GM20431 (cell line): ENCODE measurements at regions not wholly inside any gene's neighbourhood (a gene's known extent, or its start where the extent isn't known, plus 50 kb on each side); places are given as distances from the start of the nearest gene placed in this dataset.

ENCODE experiments used
- in situ Hi-C: fragments of 300-500 bp; cut with MseI, MboI; formaldehyde crosslinking; loops from one replicate; pipeline ENCODE4 v1.15.0; 2020; ENCODE audit warnings: low sequenced_read_pairs; ENCODE audit not compliant: unreplicated experiment

GRCh38 chrY:7996726-7997125 is 1085.2 kb upstream of the AMELY start:
- in situ Hi-C loops = loop anchor here (25.0 kb wide), 1 partner anchor 91 kb away; no protein-coding TSS in a partner anchor

GRCh38 chrY:7994781-7995180 is 1083.2 kb upstream of the AMELY start:
- in situ Hi-C loops = loop anchor here (25.0 kb wide), 1 partner anchor 93 kb away; no protein-coding TSS in a partner anchor

DNA sequence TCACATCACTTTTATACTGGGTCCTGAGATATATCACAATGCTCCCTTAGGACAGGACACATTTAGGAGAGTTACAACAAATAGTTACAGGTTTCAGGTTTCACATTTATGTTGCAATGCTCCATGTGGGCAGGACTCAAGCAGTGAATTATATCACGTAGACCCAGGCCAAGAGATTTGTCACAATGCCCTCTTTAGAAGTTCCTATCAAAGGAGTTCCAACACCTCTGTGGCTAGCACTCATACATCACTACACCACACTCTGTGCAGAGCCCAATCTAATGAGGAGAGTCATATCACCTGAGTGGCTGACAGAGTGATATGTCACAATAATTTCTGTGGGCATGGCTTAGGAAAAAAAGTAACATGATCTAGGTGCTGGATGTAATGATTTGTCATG is 1068.2 kb upstream of the AMELY start:
- in situ Hi-C loops = loop anchor here (25.0 kb wide), 1 partner anchor 108 kb away; no protein-coding TSS in a partner anchor

GRCh38 chrY:7977301-7977700 is 1065.7 kb upstream of the AMELY start:
- in situ Hi-C loops = loop anchor here (25.0 kb wide), 1 partner anchor 110 kb away; no protein-coding TSS in a partner anchor

DNA sequence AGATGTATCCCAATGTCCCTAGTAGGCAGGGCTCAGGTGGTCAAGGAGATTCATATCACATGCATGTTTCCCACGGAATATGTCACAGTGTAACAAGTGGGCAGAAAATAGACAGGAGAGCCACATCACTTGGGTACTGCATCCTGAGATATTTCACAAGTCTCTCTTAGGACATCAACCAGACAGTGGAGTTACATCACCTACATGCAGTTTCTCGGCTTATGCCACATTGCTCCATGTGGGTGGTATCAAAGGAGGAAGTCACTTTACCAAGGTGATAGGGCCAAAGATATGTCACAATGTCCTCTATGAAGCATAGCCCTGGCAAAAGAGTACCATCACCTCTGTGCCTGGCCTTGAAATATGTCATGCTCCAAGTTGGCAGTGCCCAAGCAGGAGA is 1056.7 kb upstream of the AMELY start:
- in situ Hi-C loops = no loop called here

GRCh38 chrY:7966916-7967315 is 1055.4 kb upstream of the AMELY start:
- in situ Hi-C loops = no loop called here

- in situ Hi-C loops = no loop called here
Observed at GRCh38 chrY:7963393-7963792, 1051.8 kb upstream of the AMELY start.

DNA sequence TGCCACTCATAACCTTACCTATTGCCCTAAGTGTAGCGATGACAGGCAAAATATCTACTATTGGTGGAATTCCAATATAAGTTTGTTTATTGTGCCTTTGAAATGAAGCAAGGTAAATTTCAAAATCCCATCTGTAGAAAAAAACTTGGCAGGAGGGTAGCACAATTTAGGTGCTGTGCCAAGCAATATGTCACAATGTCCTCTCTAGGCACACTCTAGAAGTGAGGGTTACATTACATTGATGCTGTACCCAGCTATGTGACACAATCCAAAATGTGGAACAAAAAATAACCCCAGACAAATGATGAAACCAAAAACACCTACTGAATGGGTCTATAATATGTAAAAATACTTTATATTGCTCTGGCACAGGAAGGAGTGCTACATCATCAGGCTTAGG is 1050.8 kb upstream of the AMELY start:
- in situ Hi-C loops = no loop called here

DNA sequence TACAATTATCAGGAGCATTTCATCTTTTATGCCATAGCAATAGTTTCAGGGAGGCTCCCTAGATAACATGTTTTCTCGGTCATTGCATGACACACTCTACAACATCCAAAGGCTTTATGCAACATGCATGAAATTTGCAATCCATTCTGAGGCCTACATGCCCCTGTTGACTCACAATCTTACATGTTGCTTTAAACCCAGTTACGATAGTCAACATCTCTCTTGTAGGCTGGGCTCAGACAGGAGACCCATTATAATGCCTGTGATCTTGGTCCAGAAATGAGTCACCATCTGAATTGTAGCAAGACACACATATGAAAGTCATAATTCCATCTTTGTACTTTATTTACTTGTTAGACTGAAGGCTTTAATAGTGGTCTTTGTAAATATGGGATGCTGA is 1050.3 kb upstream of the AMELY start:
- in situ Hi-C loops = no loop called here

- in situ Hi-C loops = no loop called here
Observed at GRCh38 chrY:7957773-7958172, 1046.2 kb upstream of the AMELY start.

GRCh38 chrY:7951187-7951852 is 1039.8 kb upstream of the AMELY start:
- in situ Hi-C loops = no loop called here

GRCh38 chrY:7944135-7944534 is 1032.6 kb upstream of the AMELY start:
- in situ Hi-C loops = no loop called here

DNA sequence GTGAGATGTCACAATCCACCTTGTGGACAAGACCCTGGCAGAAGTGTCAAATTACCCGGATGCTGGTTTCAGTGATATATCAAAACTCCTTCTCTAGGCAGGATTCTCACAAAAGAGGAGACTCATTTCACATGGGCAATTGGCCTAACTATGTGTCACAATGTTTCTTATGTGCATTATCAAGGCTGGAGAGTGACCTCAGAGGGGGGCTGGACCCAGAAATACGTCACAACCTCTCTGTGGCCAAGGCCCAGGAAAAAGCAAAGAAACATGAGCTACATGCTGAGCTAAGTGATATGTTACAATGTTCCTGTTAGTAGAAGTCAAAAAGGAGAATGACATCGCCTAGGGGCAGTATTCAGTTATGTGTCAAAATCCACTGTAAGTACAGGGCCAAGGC is 1031.2 kb upstream of the AMELY start:
- in situ Hi-C loops = no loop called here

DNA sequence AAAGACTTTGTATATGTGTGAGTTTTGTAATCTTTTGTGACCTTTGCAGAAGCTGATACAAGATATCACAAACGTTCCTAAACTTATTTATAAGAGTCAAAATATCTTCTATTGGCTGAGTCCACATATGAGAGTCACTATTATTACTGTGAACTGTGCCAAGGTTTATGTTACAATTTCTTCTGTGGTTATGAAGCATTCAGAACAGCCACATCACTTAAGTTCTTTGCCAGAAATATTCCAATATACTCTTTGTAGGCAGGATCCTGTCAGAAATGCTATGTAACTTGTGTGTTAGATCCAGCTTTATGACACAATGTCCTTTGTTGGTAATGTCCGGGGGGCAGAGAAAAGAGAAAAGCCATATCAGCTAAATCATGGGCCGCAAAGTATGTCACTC is 1030.3 kb upstream of the AMELY start:
- in situ Hi-C loops = no loop called here

DNA sequence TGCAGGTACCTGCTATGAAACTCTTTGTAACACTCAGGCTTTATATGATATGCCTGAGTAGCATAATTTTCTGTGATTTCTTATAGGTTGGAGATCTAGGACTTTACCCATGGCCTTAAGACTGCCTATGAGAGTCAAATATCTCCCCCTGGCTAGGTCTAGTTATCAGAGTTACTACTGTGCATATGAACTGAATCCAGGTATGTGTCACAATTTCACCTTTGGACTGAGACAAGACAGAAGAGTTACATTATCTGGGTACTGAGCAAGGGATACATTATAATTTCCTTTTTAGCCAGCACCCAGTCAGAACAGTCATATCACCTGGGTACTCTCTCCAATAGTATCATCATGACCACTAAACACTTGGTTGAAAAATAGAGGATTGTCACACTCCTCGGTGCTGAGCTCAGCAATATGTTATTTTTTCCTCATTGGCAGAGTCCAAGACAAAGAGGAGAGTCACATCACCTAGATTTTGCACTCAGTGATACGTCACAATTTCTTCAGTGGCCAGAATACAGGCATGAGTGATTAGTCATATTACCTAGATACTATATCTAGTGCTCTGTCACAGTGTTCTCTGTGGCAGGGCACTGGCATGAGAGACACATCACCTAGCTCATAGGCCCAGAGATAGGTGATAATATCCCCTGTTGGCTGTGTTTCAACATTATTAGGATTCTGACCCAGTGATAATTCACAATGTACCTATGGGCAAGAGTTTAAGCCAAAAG is 1027.6 kb upstream of the AMELY start:
- in situ Hi-C loops = no loop called here

DNA sequence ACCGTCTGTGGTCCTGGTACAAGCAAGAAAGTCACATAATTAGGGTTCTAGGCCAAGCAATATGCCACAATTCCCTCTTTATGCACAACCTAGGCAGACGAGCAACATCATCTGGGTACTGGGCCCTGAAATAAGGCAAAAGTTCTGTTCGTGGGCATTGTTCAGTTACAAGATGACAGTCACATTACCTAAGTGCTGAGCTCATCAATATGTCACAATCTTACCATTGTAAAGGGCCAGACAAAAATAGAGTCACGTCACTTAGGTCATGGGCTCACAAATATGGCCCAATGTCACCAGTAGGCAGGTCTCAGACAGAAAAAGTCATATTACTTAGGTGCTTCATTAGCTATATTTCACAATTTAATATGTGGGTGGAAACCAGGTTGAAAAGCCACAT is 1025.3 kb upstream of the AMELY start:
- in situ Hi-C loops = no loop called here

DNA sequence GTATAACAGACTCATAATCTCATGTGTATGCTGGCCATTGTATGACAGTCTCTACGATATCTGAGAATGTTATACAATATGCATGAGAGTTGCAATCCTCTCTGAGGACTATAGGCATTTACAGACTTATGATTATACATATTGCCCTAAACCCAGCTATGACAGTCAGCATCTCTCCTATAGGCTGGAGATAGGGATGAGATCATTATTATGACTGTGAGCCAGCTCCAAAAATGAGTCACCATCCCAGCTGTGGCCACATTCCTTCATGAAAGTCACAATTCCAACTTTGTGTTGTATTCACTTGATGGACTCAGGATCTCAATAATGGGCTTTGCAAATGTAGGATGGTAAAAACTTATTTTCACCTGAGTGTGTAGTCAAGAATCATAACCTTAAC is 1024.5 kb upstream of the AMELY start:
- in situ Hi-C loops = no loop called here

- in situ Hi-C loops = no loop called here
Observed at GRCh38 chrY:7935606-7936005, 1024.1 kb upstream of the AMELY start.

- in situ Hi-C loops = no loop called here
Observed at GRCh38 chrY:7932424-7932823, 1020.9 kb upstream of the AMELY start.

DNA sequence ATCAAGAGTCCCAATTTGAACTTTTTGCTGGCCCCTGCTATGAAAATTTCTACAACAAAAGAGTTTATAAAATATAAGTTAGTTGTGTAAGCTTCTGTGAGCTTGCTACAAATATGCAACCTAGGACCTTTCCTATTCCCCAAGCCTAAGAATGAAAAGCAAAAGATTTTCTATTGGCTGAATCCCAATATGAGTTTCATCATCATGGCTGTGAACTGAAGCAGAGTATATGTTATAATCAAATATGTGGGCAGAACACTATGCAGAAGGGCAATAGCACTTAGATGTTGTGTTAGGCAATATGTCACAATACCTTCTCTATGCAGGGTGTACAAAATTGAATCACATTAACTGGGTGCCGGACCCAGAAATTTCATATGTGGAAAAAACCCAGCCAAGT is 1018.3 kb upstream of the AMELY start:
- in situ Hi-C loops = no loop called here

DNA sequence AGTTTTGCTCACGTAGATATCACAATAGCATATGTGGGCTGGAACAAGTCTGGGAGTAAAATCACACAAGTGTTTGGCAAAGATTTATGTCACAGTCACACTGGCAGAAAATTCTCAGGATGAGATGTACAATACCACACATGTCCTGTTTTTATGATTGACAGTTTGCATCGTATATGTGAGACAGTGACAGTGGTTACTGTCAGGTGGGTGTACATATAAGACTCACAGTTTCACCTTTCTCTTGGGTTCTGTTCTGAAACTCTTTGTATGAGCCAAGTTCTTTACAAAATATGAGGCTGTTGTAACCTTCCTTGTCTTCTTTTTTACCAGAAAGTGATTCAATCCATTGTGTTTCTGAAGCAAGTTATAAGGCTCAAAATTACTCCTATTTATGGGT is 1012.5 kb upstream of the AMELY start:
- in situ Hi-C loops = no loop called here
